Chondrocyte (in vitro differentiated cells): ENCODE measurements at regions not wholly inside any gene's neighbourhood (a gene's known extent, or its start where the extent isn't known, plus 50 kb on each side); places are given as distances from the start of the nearest gene placed in this dataset.

Source experiments
- DNase-seq: peaks from one replicate; pipeline ENCODE4 v3.0.0; 2021; ENCODE audit warnings: mixed read lengths, low spot score
- H3K27ac Mint-ChIP-seq: one replicate; pipeline ENCODE4 v1.8.0; 2021; ENCODE audit warnings: mild to moderate bottlenecking, moderate library complexity, mixed read lengths; ENCODE audit not compliant: unreplicated experiment
- H3K27me3 Mint-ChIP-seq: 2 replicates; pipeline ENCODE4 v1.8.0; 2021; ENCODE audit warnings: low read depth, mixed read lengths
- H3K36me3 Mint-ChIP-seq: 2 replicates; pipeline ENCODE4 v1.8.0; 2021; ENCODE audit warnings: low read depth, mixed read lengths
- H3K4me1 Mint-ChIP-seq: 2 replicates; pipeline ENCODE4 v1.8.0; 2021; ENCODE audit warnings: low read depth, mild to moderate bottlenecking, mixed read lengths
- H3K4me3 Mint-ChIP-seq: one replicate; pipeline ENCODE4 v1.8.0; 2021; ENCODE audit warnings: mild to moderate bottlenecking, moderate library complexity, mixed read lengths; ENCODE audit not compliant: unreplicated experiment
- H3K9me3 Mint-ChIP-seq: 2 replicates; pipeline ENCODE4 v1.8.0; 2021; ENCODE audit warnings: low read depth, mixed read lengths
- CTCF ChIP-seq: fragments of 200-600 bp; sonication (generic); IDR thresholded peaks from 2 replicates; pipeline ENCODE4 v1.5.0; 2021; ENCODE audit warnings: antibody characterized with exemption, mild to moderate bottlenecking, moderate library complexity

- Mint-ChIP-seq H3K4me1 (no peaks in the 10 kb centered on the region), H3K27me3 (peaks cover 19% of the 10 kb centered on the region), H3K4me3 (no peak overlapping the region), H3K27ac (no peak overlapping the region), H3K9me3 (peaks cover 18% of the 10 kb centered on the region), H3K36me3 (peaks cover 4% of the 10 kb centered on the region)
- DNase-seq, result no peak
- TF ChIP-seq CTCF, result no peak
These were observed 317.6 kb downstream of the TPBG start for GRCh38 chr6:82681119-82681714.

- DNase-seq, result no peak
- H3K9me3 Mint-ChIP-seq, result no peaks in the 10 kb centered on the region
- H3K36me3 Mint-ChIP-seq, result peaks cover 2% of the 10 kb centered on the region
- no peak overlapping the region for H3K27ac Mint-ChIP-seq
- TF ChIP-seq CTCF, result no peak
- H3K4me1 Mint-ChIP-seq, result peaks cover 3% of the 10 kb centered on the region
- no peak overlapping the region for H3K4me3 Mint-ChIP-seq
- H3K27me3 Mint-ChIP-seq, result peaks cover 23% of the 10 kb centered on the region
These were observed 323.1 kb downstream of the TPBG start for GRCh38 chr6:82686719-82687118.

GRCh38 chr6:82687855-82688254, 324.2 kb downstream of the TPBG start:
- Mint-ChIP-seq H3K36me3 (peaks cover 2% of the 10 kb centered on the region), H3K27me3 (peaks cover 21% of the 10 kb centered on the region), H3K9me3 (no peaks in the 10 kb centered on the region), H3K4me3 (no peak overlapping the region), H3K27ac (no peak overlapping the region), H3K4me1 (peaks cover 3% of the 10 kb centered on the region)
- no peak for TF ChIP-seq CTCF
- DNase-seq, result no peak

- no peak for TF ChIP-seq CTCF
- no peak overlapping the region for H3K4me3 Mint-ChIP-seq
- H3K4me1 Mint-ChIP-seq, result peaks cover 3% of the 10 kb centered on the region
- peaks cover 3% of the 10 kb centered on the region for H3K9me3 Mint-ChIP-seq
- DNase-seq, result no peak
- no peak overlapping the region for H3K27ac Mint-ChIP-seq
- H3K27me3 Mint-ChIP-seq, result peaks cover 21% of the 10 kb centered on the region
- H3K36me3 Mint-ChIP-seq, result no peaks in the 10 kb centered on the region
These were observed 326.7 kb downstream of the TPBG start for GRCh38 chr6:82690283-82690682.

GRCh38 chr6:82691997-82692396, 328.4 kb downstream of the TPBG start:
- no peak for DNase-seq
- TF ChIP-seq CTCF, result no peak
- Mint-ChIP-seq H3K4me3 (no peak overlapping the region), H3K36me3 (no peaks in the 10 kb centered on the region), H3K9me3 (peaks cover 3% of the 10 kb centered on the region), H3K4me1 (peaks cover 3% of the 10 kb centered on the region), H3K27ac (no peak overlapping the region), H3K27me3 (peaks cover 21% of the 10 kb centered on the region)
